ENCODE measurements at regions not wholly inside any gene's neighbourhood (a gene's known extent, or its start where the extent isn't known, plus 50 kb on each side); places are given as distances from the start of the nearest gene placed in this dataset.

DNA sequence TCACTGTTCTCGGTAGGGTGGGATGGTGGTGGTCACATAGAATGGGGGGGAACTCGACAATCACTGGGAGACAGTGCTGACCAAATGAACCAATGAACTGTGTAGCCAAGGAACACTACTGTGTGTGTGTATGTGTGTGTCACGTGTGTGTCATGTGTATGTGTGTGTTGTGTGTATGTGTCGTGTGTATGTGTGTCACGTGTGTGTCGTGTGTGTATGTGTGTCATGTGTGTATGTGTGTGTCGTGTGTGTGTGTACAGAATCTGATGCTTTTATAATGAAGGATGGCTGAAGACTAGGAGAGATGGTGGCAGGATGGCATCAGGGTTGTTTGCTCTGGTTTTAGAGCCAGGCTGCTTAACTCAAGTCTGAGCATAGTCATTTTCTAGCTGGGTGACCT lies 99.1 kb upstream of the DUSP22 start:
- TF ChIP-seq CHD2 (IDR thresholded peaks at IDR 0.05; ENCODE audit: low read length, partially characterized antibody) = no peak
- no peak for TF ChIP-seq YY1 (IDR thresholded peaks at IDR 0.05; ENCODE audit: low read depth)
- TF ChIP-seq GABPA (IDR thresholded peaks at IDR 0.05; ENCODE audit: low read depth) = no peak
- TF ChIP-seq, protein P1, sequence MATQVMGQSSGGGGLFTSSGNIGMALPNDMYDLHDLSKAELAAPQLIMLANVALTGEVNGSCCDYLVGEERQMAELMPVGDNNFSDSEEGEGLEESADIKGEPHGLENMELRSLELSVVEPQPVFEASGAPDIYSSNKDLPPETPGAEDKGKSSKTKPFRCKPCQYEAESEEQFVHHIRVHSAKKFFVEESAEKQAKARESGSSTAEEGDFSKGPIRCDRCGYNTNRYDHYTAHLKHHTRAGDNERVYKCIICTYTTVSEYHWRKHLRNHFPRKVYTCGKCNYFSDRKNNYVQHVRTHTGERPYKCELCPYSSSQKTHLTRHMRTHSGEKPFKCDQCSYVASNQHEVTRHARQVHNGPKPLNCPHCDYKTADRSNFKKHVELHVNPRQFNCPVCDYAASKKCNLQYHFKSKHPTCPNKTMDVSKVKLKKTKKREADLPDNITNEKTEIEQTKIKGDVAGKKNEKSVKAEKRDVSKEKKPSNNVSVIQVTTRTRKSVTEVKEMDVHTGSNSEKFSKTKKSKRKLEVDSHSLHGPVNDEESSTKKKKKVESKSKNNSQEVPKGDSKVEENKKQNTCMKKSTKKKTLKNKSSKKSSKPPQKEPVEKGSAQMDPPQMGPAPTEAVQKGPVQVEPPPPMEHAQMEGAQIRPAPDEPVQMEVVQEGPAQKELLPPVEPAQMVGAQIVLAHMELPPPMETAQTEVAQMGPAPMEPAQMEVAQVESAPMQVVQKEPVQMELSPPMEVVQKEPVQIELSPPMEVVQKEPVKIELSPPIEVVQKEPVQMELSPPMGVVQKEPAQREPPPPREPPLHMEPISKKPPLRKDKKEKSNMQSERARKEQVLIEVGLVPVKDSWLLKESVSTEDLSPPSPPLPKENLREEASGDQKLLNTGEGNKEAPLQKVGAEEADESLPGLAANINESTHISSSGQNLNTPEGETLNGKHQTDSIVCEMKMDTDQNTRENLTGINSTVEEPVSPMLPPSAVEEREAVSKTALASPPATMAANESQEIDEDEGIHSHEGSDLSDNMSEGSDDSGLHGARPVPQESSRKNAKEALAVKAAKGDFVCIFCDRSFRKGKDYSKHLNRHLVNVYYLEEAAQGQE (IDR thresholded peaks at IDR 0.05; ENCODE audit: low read depth, low read length) = no peak
- TF ChIP-seq, protein P2, sequence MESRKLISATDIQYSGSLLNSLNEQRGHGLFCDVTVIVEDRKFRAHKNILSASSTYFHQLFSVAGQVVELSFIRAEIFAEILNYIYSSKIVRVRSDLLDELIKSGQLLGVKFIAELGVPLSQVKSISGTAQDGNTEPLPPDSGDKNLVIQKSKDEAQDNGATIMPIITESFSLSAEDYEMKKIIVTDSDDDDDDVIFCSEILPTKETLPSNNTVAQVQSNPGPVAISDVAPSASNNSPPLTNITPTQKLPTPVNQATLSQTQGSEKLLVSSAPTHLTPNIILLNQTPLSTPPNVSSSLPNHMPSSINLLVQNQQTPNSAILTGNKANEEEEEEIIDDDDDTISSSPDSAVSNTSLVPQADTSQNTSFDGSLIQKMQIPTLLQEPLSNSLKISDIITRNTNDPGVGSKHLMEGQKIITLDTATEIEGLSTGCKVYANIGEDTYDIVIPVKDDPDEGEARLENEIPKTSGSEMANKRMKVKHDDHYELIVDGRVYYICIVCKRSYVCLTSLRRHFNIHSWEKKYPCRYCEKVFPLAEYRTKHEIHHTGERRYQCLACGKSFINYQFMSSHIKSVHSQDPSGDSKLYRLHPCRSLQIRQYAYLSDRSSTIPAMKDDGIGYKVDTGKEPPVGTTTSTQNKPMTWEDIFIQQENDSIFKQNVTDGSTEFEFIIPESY (IDR thresholded peaks at IDR 0.05; ENCODE audit: borderline replicate concordance, low read depth) = no peak
- TF ChIP-seq EP300 (IDR thresholded peaks at IDR 0.05; ENCODE audit: borderline replicate concordance in 1 of 2, low read depth in 1 of 2, low read length in 1 of 2) = no peak
- no peak for TF ChIP-seq JUND (IDR thresholded peaks at IDR 0.05)
- TF ChIP-seq, protein P3, sequence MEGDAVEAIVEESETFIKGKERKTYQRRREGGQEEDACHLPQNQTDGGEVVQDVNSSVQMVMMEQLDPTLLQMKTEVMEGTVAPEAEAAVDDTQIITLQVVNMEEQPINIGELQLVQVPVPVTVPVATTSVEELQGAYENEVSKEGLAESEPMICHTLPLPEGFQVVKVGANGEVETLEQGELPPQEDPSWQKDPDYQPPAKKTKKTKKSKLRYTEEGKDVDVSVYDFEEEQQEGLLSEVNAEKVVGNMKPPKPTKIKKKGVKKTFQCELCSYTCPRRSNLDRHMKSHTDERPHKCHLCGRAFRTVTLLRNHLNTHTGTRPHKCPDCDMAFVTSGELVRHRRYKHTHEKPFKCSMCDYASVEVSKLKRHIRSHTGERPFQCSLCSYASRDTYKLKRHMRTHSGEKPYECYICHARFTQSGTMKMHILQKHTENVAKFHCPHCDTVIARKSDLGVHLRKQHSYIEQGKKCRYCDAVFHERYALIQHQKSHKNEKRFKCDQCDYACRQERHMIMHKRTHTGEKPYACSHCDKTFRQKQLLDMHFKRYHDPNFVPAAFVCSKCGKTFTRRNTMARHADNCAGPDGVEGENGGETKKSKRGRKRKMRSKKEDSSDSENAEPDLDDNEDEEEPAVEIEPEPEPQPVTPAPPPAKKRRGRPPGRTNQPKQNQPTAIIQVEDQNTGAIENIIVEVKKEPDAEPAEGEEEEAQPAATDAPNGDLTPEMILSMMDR (IDR thresholded peaks at IDR 0.05) = no peak
- no peak for TF ChIP-seq POLR2AphosphoS5 (IDR thresholded peaks at IDR 0.05; ENCODE audit: low read depth, low read length)
- TF ChIP-seq RFX5 (IDR thresholded peaks at IDR 0.05; ENCODE audit: low read length) = no peak

Data from SK-N-SH (cell line).